GM12878 (cell line): ENCODE measurements at regions not wholly inside any gene's neighbourhood (a gene's known extent, or its start where the extent isn't known, plus 50 kb on each side); places are given as distances from the start of the nearest gene placed in this dataset.

ENCODE experiments used
- ATAC-seq: fragments of 200-7000 bp; cut with Tn5 transposase; 3 replicates; pipeline ENCODE4 v1.9.1; 2020; ENCODE audit warnings: mild to moderate bottlenecking, moderate library complexity
- BruUV-seq: library from RNA; stranded (reverse); fragments of 400-500 nt; replicated peaks from 2 replicates; lab custom pipeline; 2021; lab: Mats Ljungman, UMichigan
- CTCF ChIA-PET: fragments of 300-600 bp; sonication (Branson Sonifier 250); formaldehyde crosslinking; extraction: SDS; loops from one replicate; lab custom pipeline; 2021; ENCODE audit warnings: inconsistent platforms; lab: Yijun Ruan, JAX
- POLR2A ChIA-PET: fragments of 350-600 bp; formaldehyde crosslinking; extraction: SDS; loops from one replicate; lab custom pipeline; 2021; ENCODE audit warnings: inconsistent platforms; lab: Charles Lee
- RAD21 ChIA-PET: fragments of 300-600 bp; sonication (Branson Sonifier 250); formaldehyde crosslinking; loops from one replicate; lab custom pipeline; 2023; ENCODE audit warnings: antibody characterized with exemption; ENCODE audit not compliant: unreplicated experiment; lab: Charles Lee
- SMC1A ChIA-PET: fragments of 300-600 bp; sonication (Branson Sonifier 250); formaldehyde crosslinking; loops from one replicate; lab custom pipeline; 2023; ENCODE audit not compliant: unreplicated experiment, uncharacterized antibody; lab: Charles Lee
- DNase-seq: peaks from one replicate; pipeline ENCODE4 v3.0.0-alpha.2; 2011; ENCODE audit warnings: low read depth, low spot score
- FAIRE-seq: peaks from 3 replicates; lab custom pipeline; 2011; peaks lifted over from hg19 to GRCh38; lab: Jason Lieb, UNC
- H2AFZ ChIP-seq: 2 replicates; pipeline ENCODE4 v1.6.0; 2011; ENCODE audit warnings: low read depth, low read length, control low read depth; ENCODE audit not compliant: control insufficient read depth
- H3K27ac ChIP-seq: 2 replicates; pipeline ENCODE4 v1.5.1; 2011; ENCODE audit warnings: control low read depth; ENCODE audit not compliant: control insufficient read depth, insufficient read depth
- H3K27me3 ChIP-seq, 2 experiments: replicated peaks in 1 of 2; 2 replicates each; pipeline versions ENCODE4 v1.6.0 to v1.6.1; 2011; ENCODE audit warnings: low read length in 1 of 2; ENCODE audit not compliant: control insufficient read depth in 2 of 2, insufficient read depth in 2 of 2
- H3K36me3 ChIP-seq, 2 experiments: 2 replicates each; pipeline ENCODE4 v1.5.1; 2011; ENCODE audit warnings: low read length in 1 of 2; ENCODE audit not compliant: control insufficient read depth in 2 of 2, insufficient read depth in 2 of 2
- H3K4me1 ChIP-seq: 2 replicates; pipeline ENCODE4 v1.6.1; 2011; ENCODE audit warnings: mild to moderate bottlenecking, low read length, moderate library complexity, mixed read lengths; ENCODE audit not compliant: control insufficient read depth, insufficient read depth
- H3K4me2 ChIP-seq: 2 replicates; pipeline ENCODE4 v1.6.0; 2011; ENCODE audit warnings: control low read depth; ENCODE audit not compliant: control insufficient read depth, insufficient read depth
- H3K4me3 ChIP-seq: fragments of 200-600 bp; sonication (generic); 2 replicates; pipeline ENCODE4 v1.5.1; 2016
- H3K79me2 ChIP-seq: 2 replicates; pipeline ENCODE4 v1.6.0; 2011; ENCODE audit warnings: low read length; ENCODE audit not compliant: control insufficient read depth, insufficient read depth
- H3K9ac ChIP-seq: 2 replicates; pipeline ENCODE4 v1.8.0; 2011; ENCODE audit warnings: low read length, control low read depth, mixed read lengths; ENCODE audit not compliant: control insufficient read depth, insufficient read depth
- H3K9me3 ChIP-seq: replicated peaks from 3 replicates; pipeline ENCODE4 v1.5.1; 2011; ENCODE audit warnings: mild to moderate bottlenecking, low read length; ENCODE audit not compliant: control insufficient read depth, insufficient read depth
- H4K20me1 ChIP-seq: 2 replicates; pipeline ENCODE4 v1.6.0; 2011; ENCODE audit not compliant: control insufficient read depth, insufficient read depth
- BRCA1 ChIP-seq: IDR thresholded peaks from 2 replicates; pipeline ENCODE4 v1.6.1; 2011; ENCODE audit warnings: low read depth, low read length, improper control_type of control experiment
- CBX3 ChIP-seq: fragments of 200-600 bp; sonication (generic); IDR thresholded peaks from 2 replicates; pipeline ENCODE4 v1.6.1; 2016; ENCODE audit warnings: low read depth, borderline replicate concordance
- CEBPB ChIP-seq, 2 experiments: fragments of 150-350 bp in 1 of 2; IDR thresholded peaks; 2 replicates each; pipeline ENCODE4 v1.6.1; 2012 to 2014; ENCODE audit warnings: low read depth in 2 of 2, low read length in 2 of 2, borderline replicate concordance in 1 of 2, inconsistent platforms in 1 of 2
- CHD1 ChIP-seq: IDR thresholded peaks from 2 replicates; pipeline ENCODE4 v1.6.1; 2012; ENCODE audit warnings: low read depth, low read length, improper control_type of control experiment
- MTA3 ChIP-seq: IDR thresholded peaks from 2 replicates; pipeline ENCODE4 v1.6.1; 2012; ENCODE audit warnings: low read length, inconsistent platforms, borderline replicate concordance
- NR2F1 ChIP-seq: fragments of 450-650 bp; conservative IDR thresholded peaks from 2 replicates; pipeline ENCODE4 v1.6.1; 2017; ENCODE audit warnings: mild to moderate bottlenecking
- PBX3 ChIP-seq: IDR thresholded peaks from 2 replicates; pipeline ENCODE4 v1.6.1; 2011; ENCODE audit warnings: mild to moderate bottlenecking, low read depth, low read length, moderate library complexity; ENCODE audit not compliant: insufficient replicate concordance
- SIX5 ChIP-seq: IDR thresholded peaks from 2 replicates; pipeline ENCODE4 v1.6.1; 2011; ENCODE audit warnings: mild to moderate bottlenecking, low read depth, low read length, moderate library complexity; ENCODE audit not compliant: severe bottlenecking
- ZNF274 ChIP-seq: IDR thresholded peaks from one replicate; pipeline ENCODE4 v1.8.0; 2011; ENCODE audit not compliant: insufficient read length, insufficient read depth
- WGBS: methylation state at CpG from one replicate; pipeline ENCODE4 v1.1.6; 2016; ENCODE audit warnings: low lambda C conversion rate; ENCODE audit not compliant: insufficient replicate concordance, insufficient coverage; ENCODE audit errors: missing lambda C conversion rate; 5-methylcytosine and 5-hydroxymethylcytosine counted together
- in situ Hi-C: fragments of 300-500 bp; cut with MboI; formaldehyde crosslinking; loops from 9 replicates; pipeline ENCODE4 v1.14.3; 2018; ENCODE audit warnings: mixed read lengths
- intact Hi-C: fragments of 100-400 bp; cut with micrococcal nuclease; formaldehyde crosslinking; loops from one replicate; pipeline ENCODE4 v1.14.2; 2022; ENCODE audit not compliant: unreplicated experiment
- TF ChIP-seq, protein P1 (sequence below): IDR thresholded peaks from 2 replicates; pipeline ENCODE4 v1.6.1; 2011; ENCODE audit warnings: borderline replicate concordance, low read depth, mild to moderate bottlenecking, moderate library complexity, low read length; ENCODE audit not compliant: insufficient read depth, poor library complexity, severe bottlenecking
- TF ChIP-seq, protein P2 (sequence below): fragments of 450-650 bp; IDR thresholded peaks from 2 replicates; pipeline ENCODE4 v1.6.1; 2018; ENCODE audit warnings: borderline replicate concordance, mild to moderate bottlenecking; ENCODE audit not compliant: partially characterized antibody
- TF ChIP-seq, protein P3 (sequence below): IDR thresholded peaks from 2 replicates; pipeline ENCODE4 v1.6.1; 2011; ENCODE audit warnings: borderline replicate concordance, low read depth, mild to moderate bottlenecking, moderate library complexity, mixed read lengths, low read length; ENCODE audit not compliant: insufficient read depth; ENCODE audit errors: extremely low read length
- TF ChIP-seq, protein P4 (sequence below): IDR thresholded peaks from 2 replicates; pipeline ENCODE4 v1.6.1; 2012; ENCODE audit warnings: low read depth, low read length, improper control_type of control experiment
- TF ChIP-seq, protein P5 (sequence below): fragments of 450-650 bp; IDR thresholded peaks from 2 replicates; pipeline ENCODE4 v1.6.1; 2018; ENCODE audit warnings: mild to moderate bottlenecking, low read depth, moderate library complexity; ENCODE audit not compliant: partially characterized antibody

DNA sequence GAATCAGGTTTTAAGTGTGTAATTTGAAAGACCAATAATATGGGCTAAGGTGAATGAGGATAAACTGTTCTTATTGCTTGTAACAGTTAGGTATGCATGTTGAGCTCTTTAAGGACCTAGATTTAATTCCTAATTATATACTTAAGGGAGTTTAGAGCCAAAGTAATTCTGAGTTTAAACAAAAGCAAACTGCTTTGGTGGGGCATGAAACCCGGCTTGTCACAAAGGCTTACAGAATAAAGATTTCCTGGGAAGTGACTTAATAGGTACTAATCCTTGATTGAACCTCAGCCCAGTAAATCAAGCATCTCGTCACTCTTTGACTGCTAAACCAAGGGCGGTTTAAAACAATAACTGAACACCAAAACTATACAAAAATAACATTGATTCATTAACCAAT is 1324.2 kb downstream of the RPA4 start:
- RAD21 ChIA-PET, result no interaction called here
- 0% methylated on average over 3 of the region's 3 CpGs for WGBS
- TF ChIP-seq, protein P1, sequence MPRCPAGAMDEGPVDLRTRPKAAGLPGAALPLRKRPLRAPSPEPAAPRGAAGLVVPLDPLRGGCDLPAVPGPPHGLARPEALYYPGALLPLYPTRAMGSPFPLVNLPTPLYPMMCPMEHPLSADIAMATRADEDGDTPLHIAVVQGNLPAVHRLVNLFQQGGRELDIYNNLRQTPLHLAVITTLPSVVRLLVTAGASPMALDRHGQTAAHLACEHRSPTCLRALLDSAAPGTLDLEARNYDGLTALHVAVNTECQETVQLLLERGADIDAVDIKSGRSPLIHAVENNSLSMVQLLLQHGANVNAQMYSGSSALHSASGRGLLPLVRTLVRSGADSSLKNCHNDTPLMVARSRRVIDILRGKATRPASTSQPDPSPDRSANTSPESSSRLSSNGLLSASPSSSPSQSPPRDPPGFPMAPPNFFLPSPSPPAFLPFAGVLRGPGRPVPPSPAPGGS, result no peak
- no peak for TF ChIP-seq CBX3
- no peak for TF ChIP-seq BRCA1
- TF ChIP-seq CEBPB (IDR thresholded peaks at IDR 0.05; ENCODE audit: borderline replicate concordance in 1 of 2, low read depth in 2 of 2, low read length in 2 of 2), result no peak
- TF ChIP-seq ZNF274, result no peak
- TF ChIP-seq NR2F1, result no peak
- TF ChIP-seq CHD1, result no peak
- TF ChIP-seq, protein P2, sequence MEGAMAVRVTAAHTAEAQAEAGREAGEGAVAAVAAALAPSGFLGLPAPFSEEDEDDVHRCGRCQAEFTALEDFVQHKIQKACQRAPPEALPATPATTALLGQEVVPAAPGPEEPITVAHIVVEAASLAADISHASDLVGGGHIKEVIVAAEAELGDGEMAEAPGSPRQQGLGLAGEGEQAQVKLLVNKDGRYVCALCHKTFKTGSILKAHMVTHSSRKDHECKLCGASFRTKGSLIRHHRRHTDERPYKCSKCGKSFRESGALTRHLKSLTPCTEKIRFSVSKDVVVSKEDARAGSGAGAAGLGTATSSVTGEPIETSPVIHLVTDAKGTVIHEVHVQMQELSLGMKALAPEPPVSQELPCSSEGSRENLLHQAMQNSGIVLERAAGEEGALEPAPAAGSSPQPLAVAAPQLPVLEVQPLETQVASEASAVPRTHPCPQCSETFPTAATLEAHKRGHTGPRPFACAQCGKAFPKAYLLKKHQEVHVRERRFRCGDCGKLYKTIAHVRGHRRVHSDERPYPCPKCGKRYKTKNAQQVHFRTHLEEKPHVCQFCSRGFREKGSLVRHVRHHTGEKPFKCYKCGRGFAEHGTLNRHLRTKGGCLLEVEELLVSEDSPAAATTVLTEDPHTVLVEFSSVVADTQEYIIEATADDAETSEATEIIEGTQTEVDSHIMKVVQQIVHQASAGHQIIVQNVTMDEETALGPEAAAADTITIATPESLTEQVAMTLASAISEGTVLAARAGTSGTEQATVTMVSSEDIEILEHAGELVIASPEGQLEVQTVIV, result no peak
- TF ChIP-seq, protein P3, sequence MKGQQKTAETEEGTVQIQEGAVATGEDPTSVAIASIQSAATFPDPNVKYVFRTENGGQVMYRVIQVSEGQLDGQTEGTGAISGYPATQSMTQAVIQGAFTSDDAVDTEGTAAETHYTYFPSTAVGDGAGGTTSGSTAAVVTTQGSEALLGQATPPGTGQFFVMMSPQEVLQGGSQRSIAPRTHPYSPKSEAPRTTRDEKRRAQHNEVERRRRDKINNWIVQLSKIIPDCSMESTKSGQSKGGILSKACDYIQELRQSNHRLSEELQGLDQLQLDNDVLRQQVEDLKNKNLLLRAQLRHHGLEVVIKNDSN, result no peak
- TF ChIP-seq, protein P4, sequence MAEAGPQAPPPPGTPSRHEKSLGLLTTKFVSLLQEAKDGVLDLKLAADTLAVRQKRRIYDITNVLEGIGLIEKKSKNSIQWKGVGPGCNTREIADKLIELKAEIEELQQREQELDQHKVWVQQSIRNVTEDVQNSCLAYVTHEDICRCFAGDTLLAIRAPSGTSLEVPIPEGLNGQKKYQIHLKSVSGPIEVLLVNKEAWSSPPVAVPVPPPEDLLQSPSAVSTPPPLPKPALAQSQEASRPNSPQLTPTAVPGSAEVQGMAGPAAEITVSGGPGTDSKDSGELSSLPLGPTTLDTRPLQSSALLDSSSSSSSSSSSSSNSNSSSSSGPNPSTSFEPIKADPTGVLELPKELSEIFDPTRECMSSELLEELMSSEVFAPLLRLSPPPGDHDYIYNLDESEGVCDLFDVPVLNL, result no peak
- TF ChIP-seq SIX5, result no peak
- TF ChIP-seq, protein P5, sequence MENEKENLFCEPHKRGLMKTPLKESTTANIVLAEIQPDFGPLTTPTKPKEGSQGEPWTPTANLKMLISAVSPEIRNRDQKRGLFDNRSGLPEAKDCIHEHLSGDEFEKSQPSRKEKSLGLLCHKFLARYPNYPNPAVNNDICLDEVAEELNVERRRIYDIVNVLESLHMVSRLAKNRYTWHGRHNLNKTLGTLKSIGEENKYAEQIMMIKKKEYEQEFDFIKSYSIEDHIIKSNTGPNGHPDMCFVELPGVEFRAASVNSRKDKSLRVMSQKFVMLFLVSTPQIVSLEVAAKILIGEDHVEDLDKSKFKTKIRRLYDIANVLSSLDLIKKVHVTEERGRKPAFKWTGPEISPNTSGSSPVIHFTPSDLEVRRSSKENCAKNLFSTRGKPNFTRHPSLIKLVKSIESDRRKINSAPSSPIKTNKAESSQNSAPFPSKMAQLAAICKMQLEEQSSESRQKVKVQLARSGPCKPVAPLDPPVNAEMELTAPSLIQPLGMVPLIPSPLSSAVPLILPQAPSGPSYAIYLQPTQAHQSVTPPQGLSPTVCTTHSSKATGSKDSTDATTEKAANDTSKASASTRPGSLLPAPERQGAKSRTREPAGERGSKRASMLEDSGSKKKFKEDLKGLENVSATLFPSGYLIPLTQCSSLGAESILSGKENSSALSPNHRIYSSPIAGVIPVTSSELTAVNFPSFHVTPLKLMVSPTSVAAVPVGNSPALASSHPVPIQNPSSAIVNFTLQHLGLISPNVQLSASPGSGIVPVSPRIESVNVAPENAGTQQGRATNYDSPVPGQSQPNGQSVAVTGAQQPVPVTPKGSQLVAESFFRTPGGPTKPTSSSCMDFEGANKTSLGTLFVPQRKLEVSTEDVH, result no peak
- no peak for TF ChIP-seq MTA3
- TF ChIP-seq PBX3, result no peak

More for the DNA sequence above, 1324.2 kb downstream of the RPA4 start:
- ATAC-seq (no peak), DNase-seq (no peak), FAIRE-seq (no peak)
- H3K9ac ChIP-seq, result no peak overlapping the region
- SMC1A ChIA-PET, result no interaction called here
- no peaks in the 10 kb centered on the region for H3K36me3 ChIP-seq
- no peak overlapping the region for H3K4me2 ChIP-seq
- no peak overlapping the region for H3K27ac ChIP-seq
- intact Hi-C loops (no loop called here), in situ Hi-C loops (no loop called here)
- H4K20me1 ChIP-seq, result no peaks in the 10 kb centered on the region
- H2AFZ ChIP-seq, result no peak overlapping the region
- CTCF ChIA-PET, result no interaction called here
- H3K4me3 ChIP-seq, result no peak overlapping the region
- BruUV-seq, result no TSS peak
- H3K79me2 ChIP-seq, result no peaks in the 10 kb centered on the region
- no peaks in the 10 kb centered on the region for H3K9me3 ChIP-seq
- POLR2A ChIA-PET, result no interaction called here
- H3K27me3 ChIP-seq, result no peaks in the 10 kb centered on the region
- no peaks in the 10 kb centered on the region for H3K4me1 ChIP-seq
